ENCODE measurements at regions not wholly inside any gene's neighbourhood (a gene's known extent, or its start where the extent isn't known, plus 50 kb on each side); places are given as distances from the start of the nearest gene placed in this dataset.
"Not testable (repeated sequence)": the region's sequence is repeated elsewhere in the genome, so short reads cannot be mapped to it uniquely, and the experiment has no call there.

DNA sequence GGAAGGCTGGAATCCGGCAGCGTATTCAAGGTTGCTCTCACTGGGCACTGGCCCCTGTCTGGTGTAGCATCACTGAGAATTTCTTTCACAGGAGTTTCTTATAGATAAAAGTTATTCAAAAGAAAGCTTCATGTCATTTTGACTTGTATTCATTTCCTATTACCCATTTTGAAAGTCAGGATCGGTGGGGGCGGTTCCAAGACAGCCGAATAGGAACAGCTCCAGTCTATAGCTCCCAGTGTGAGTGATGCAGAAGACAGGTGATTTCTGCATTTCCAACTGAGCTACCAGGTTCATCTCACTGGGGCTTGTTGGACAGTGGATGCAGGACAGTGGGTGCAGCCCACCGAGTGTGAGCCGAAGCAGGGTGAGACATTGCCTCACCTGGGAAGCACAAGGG is 51.5 kb upstream of the CDC42EP3 start:
- DNase-seq: not testable (repeated sequence)

DNA sequence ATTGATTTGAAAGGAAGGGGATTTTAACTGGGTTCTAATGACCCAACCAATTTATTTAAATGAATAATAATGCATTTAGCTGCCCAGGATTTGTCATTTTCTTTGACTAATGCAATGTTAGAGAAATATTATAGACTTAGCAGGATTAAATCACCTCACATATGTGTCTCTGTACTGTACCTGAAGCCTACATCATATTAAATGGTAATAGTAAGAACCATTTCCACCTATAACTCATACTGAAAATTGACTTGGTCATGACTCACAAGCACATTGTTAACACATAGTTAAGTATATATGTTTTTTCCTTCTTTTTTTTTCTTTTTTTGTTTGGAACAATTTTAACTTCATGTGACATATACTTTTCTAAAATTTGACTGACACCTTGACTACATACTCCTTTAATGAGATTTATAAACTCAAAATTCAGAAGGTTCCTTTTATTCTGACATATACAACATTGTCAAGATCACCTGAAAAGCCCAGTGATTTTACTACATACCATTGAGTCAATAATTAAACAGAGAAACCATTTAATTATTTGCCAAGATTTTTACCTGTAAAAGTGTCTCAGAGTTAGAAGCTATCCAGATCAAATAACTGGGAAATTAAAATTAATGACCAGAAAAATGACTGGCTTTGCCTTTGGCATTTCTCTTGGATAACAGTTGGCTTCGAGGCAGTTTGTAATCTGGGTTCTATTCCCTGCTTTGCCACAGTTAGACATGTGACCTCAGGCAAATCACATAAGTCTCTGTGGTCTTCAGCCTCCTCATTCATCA is 58.8 kb upstream of the CDC42EP3 start:
- no peak for DNase-seq

DNA sequence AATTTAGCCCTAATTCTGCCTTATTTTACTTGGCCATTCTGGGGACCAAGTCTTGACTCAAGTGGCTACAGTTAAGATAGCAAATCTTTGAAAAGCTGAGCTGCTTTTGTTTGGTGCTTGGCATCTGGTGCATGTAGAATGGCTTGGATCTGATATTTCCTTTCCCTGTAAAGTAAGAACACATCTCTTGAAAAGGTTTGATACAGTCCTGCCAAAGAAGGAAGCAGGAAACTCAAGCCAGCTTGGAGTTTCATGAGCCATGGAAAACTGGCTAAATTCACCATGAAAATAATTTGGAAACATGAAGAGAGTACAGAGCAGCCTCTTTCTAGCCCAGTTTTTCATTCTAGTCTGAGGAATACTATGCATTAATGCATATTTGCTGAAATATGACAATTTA is 61.0 kb upstream of the CDC42EP3 start:
- DNase-seq: not testable (repeated sequence)

DNA sequence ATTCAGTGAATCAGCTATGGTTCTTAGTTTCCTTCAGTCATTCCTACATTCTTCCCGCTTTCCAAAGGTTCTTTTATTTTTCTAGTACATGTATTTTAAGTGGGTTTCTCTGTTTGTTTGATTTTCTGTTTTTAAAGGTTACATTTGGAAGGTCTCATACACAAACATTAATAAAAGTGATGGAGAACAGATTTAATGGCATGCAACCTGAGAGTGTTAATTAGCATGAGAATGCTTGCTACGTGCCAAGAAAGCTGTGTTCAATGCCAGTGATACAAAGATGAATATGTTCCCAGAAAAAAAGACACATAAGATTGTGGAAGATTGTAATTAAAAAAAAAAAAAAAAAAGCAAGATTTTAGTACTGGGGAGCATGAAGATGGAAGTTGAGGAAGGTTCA is 61.8 kb upstream of the CDC42EP3 start:
- no peak for DNase-seq

DNA sequence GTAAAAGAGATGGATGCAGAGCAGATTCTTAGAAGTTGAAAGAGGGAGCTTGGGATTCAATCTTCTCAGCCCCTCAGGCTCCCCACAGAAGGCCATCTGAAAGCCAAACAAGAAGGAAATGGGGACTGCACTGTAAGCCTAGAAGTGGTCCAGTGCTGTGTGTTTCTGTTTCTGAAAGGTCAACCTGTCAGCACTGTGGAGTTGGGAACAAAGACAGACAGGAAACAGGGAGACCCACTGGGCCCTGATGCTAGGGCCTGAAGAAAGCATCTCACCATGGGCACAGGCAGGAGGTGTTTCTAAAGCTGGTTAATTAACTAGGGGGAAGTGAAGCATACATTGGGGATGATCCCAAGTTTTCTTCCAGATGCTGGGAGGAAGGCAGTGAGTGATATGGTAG is 62.5 kb upstream of the CDC42EP3 start:
- not testable (repeated sequence) for DNase-seq

DNA sequence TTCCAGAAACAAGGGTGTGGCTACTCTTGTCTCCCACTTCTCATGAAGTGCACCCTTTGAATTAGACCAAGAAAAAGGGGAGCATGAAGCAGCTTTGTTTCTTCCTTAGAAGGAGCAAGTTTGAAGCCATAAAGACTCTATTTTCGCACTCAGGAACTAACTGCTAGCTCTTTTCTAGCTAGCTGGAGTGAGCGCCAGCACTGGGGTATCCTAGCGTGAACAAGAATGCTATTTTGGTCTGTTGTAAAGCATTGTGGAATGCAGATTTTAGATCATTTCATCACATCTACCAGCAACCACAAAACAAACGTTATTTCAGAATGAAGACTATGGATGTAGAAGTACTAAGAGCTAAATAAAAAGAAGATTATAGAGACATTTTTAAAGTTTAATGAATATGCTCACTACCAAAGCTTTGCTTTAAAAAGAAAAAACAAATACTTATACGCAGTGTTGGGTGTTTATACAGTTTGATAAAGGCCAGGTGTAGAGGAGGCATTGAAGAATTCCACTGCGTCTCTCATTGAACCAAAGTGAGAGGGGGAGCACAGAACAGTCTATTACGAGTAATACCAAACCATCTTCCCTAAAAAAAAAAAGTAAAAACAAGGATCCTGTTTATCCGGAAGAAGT is 63.6 kb upstream of the CDC42EP3 start:
- DNase-seq: peak in 1 of 2 experiments; percentile 21

DNA sequence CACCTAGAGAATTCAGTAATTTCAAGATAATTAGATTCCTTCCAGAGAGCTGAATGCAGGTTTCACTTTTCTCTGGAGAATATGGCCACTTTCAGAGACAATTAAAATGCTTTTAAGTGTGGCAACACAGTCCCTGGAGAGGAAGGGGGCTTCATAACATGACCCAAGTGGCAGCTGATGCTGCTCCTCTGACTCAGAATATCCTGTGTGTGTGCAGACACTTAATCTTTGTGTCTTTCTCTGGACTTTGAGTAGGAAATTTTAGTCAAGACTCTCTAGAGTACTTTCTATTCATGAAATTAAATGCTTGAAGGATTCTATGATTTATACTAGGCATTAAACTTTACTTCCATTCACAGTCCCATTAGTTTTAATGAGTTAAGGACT is 64.1 kb upstream of the CDC42EP3 start:
- DNase-seq: not testable (repeated sequence)

DNA sequence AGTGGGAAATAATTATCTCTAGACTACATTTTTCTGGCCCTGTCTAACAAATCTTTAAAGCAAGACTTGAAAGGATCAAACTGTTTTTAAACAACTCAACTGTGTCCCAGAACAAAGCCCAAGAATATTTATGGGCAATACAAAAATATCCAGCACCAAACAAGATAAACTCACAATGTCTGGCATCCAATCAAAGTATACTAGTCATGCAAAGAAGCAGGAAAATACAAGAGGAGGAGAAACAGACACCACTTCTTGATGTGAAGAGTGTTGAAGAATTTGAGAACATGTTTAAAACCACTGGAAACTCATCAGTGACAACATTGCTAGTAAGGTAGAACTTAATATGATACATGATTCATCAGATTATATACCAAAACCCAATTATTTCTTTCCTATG is 66.1 kb upstream of the CDC42EP3 start:
- no peak for DNase-seq

DNA sequence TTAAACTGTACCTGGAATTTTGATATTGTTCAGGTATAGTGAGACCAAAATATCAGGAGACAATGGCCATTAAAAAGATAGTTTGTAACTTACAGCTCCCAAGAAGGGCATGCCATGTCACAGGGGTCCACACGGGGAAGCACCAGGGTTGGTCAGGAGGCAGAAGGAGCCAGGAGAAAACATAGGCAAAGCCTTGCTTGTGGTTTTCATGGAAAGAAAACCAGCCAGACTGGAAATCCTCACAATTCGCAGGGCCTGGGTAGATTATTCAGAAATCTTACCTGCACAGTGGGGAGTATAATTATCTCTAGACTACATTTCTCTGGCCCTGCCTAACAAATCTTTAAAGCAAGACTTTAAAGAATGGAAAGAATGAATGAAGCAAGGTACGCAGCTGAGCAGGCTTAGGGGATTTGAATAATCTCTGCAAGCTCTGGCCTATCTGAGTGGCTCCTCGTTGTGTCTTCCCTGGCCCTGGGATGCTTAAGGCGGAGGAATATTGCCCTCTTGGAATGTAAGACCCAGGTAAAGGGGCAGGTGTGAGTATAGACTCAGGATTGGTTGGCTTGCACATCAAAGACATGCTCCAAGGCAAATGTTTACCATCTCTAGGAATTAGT is 66.9 kb upstream of the CDC42EP3 start:
- no peak for DNase-seq

DNA sequence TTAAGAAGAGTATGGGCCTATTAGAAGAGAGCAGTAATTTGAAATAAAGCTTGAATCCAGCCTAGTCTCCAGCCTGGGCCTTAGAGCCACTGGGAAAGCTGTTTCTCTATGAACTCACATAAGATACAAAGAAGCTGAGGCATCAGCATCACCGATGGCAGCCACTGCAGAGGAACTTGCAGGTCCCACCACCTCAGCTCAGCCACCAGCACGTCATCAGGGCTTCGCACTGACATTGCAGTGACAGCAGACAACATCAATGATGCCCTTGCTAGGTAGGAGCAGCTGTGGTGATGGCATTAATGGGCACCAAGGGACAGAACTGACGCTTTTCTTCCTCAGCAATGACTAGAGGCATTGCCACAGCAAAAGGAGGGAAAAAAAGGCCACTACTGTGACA is 67.7 kb upstream of the CDC42EP3 start:
- DNase-seq: no peak

DNA sequence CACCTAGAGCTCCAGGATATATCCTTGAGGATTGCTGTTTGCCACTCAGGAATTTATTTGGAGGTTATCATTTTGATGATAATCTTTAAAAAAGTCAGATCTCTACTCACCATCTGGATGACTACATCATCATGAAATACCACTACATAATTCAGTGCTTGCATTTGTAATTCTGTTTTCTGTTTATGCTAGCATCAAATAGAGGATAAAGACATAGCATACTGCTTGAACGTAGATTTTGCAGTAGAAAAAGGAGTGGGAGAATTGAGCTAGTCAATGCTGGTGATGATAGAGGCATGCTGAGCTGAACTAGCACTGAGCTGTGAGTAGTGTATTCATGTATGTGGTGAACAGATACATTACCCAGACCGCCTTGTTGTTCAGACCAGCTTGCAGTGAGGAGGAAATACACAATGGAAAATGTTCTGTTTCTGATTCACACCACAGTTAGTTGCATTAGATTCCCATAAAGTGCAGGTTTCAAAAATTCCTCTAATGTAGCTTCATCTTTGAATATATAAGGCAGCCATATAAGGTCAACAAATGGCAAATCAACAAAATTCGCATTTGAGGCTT is 68.8 kb upstream of the CDC42EP3 start:
- DNase-seq: no peak

DNA sequence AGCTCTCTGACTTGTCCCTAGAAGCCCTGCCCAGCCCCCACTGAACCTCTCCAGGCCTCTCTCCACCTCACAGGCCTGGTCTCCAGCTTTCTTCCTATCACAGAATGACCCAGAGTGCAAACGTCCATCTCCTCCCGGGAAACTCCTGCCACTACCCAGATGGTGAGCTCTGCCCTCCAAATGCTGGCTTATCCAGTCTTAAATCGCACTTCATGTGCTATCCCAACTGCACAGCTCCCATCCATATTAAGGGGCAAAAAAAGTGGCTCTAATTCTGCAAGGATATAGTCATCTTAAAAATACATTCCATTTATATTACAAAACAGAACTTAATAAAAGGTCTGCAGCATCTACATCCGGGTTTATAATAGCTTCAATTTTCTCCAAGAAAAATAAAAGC is 70.8 kb upstream of the CDC42EP3 start:
- no peak for DNase-seq

DNA sequence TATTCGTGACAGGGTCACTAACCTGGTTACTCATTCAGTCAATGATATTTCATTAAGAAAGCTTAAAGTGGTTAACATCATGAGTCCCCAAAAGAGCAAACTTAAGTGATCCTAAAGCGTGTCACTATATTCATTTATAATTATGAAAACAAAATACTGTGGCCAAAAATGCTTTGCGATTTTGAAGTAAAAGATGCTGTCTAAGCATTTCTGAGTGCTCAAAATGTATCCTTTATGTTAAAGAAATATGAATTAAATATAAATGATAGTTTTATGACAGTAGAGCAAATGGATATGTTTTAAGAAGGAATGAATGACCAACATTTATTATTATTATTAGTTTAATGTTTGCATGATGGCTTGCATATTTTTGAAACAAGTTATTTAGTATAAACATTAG is 72.6 kb upstream of the CDC42EP3 start:
- DNase-seq: no peak

DNA sequence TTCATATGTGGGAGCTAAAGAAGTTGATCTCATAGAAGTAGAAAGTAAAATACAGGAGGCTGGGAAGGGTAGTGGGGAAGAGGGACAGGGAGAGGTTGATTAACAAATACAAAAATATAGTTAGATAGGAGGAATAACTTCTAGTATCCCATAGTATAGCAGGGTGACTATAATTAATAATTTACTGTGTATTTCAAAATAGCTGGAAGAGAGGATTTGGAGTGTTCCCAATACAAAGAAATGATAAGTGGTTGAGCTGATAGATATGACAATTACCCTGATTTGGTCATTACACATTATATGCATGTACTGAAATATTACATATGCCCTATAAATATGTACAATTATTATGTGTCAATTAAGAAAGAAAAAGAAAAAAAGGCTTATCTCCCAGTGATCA is 73.5 kb upstream of the CDC42EP3 start:
- not testable (repeated sequence) for DNase-seq

DNA sequence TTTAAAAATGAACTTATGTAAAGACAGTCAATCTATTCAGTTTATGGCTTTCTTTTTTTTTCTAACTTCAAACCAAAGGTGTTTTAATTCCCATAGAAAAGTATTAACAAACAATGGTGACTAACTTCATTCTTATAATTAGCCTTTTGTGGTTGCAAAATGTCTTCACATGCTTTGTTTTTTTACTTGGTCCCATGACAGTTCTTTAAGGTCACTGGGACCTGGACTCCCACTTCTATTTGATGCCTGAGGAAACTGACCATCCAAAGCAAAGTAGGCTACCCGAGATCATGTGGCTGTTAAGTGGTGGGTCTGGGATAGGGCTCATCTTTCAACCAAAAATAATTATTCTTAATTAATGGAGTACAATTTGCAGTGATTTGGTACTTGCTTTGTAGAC is 74.6 kb upstream of the CDC42EP3 start:
- not testable (repeated sequence) for DNase-seq

DNA sequence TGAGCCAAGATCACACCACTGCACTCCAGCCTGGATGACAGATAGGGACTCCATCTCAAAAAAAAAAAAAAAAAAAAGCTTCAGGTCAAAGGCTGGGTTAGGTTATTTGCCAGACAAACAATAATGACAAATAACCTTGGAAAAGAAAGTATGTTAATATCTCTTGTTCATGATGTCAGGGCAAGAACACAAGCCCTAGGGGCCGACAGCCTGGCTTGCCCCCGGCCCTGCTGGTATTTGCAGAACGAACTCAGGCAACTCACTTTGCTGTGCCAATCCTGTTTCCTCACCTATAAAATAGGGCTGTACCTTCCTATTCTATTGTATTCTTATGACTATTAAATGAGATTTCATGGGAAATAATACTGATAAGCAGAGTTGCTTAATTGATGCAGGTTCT is 75.4 kb upstream of the CDC42EP3 start:
- no peak for DNase-seq

DNA sequence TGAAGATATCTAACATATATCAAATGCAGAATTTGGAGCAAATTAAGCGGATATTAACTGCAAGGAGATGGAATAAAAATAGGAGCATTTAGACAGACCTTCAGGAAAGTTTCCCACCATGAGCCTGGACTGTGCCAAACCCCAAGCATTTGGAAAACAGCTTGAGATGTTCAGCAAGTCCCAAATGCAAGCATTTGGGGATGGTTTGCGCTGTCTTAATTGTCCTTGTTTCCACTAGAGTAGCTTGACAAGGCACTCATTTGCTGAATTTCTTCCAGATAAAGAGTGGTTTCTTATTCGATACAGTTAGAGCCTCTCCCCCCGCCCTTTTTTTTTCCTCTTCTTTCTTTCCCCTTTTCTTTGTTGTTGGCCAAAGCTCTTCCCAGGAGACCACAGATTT is 77.1 kb upstream of the CDC42EP3 start:
- no peak for DNase-seq

DNA sequence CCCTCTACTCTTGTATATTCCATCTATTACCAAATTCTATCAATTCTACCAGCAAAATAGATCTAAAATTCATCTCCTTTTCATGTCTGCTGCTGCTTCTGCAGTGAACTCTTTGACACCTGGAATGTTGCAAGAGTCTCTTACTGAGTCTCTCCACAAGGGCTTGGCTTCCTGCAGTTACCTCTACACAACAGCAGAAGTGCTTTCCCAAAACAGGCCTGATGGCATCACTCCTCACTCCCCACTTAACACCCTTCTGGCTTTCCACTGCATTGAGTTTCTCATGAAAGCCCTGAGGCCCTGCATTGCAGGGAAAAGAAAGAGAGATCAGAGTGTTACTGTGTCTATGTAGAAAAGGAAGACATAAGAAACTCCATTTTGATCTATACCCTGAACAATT is 78.8 kb upstream of the CDC42EP3 start:
- not testable (repeated sequence) for DNase-seq

DNA sequence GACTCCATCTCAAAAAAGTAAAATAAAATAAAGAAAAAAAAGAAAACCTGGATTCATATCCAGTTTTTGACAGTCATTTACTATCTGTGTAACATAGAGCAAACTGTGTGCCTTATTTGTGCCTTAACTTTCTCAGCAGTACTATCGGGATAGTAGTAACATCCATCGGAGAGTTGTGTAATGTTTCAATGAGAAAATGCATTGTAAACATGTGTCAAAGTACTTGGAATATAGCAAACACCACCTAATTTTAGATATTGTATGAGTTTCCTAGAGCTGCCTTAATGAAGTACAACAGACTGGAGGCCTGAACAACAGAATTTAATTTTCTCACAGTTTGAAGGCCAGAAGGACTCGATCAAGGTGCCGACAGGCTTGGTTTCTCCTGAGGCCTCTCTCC is 81.3 kb upstream of the CDC42EP3 start:
- no peak for DNase-seq

DNA sequence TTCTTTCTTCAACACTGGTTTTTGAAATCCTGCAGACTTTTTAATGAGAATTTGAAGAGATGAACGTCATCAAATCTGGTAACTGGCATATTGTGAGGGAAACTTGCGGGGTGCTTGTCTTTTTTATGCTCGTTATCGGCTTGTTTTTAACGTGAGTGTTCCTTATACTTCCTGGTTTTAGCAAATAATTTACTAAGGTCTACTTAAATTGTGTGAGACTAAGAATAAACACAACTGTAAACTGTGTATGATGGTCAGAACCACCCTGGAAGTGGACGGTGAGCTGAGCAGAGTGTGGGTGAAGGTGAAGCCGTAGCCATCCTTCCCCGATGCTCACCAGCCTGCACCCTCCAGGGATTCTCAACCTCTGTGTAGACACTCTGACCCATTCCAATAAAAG is 82.3 kb upstream of the CDC42EP3 start:
- no peak for DNase-seq

DNA sequence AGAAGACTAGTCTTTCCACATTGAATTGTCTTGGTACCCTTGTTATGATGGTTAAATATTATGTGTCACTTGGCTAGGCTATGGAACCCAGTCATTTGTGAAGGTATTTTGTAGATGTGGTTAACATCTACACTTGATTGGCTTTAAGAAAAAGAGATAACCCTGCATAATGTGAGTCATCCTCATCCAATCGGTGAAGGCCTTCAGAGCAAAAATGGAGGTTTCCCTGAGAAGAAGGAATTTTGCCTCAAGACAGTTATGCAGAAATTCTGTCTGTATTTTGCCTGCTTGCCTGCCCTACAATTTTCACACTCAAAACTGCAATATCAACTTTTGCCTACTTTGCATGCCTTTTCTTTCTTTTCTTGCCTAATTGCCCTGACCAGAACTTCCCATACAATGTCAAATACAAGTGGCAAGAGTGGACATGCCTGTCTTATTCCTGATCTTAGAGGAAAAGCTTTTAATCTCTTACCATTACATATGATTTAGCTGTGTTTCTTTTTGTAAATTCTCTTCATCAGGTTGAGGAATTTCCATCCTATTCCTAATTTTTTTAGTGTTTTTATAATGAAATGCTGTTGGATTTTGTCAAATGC is 84.6 kb upstream of the CDC42EP3 start:
- DNase-seq: not testable (repeated sequence)

DNA sequence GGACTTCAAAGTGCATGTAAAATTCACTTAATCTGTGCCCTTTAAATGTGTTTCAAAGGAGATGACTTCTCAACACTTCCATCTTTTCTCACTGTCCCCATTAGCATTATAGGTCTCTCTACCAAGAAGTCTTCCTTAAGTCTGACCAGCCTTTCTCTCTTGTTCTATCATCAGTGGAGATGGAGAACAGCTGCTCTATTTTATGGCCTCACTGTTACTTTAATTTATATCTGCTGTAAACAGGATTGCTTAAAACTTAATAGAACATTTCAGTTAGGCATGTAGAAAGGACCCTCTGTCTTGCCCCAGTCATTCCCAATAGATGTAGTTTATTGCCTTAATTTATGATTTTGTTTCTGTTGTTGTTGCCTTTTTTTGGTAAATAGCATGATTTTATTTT is 86.0 kb upstream of the CDC42EP3 start:
- DNase-seq: not testable (repeated sequence)

DNA sequence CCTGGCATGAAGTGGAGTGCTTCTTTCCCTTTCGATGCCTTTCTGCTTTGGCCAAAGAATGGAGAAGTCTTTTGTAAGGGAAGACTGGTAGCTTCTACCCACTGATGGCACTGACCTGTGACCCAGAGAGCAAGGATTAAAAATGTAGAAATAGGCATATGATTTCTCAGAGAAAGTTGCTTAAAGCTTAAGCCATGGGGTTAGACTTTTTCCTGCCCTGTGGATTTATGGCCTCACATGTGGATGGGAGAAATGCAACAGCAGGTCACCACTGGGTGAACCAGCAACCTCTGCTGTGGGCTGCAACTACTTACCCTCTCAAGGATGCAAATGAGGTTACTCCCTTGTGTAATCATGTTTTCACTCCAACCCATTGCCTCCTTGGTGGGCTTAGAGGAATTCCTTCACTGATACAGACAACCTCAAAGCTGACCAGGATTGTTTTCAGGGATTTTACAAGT is 86.7 kb upstream of the CDC42EP3 start:
- not testable (repeated sequence) for DNase-seq
